ENCODE measurements at regions not wholly inside any gene's neighbourhood (a gene's known extent, or its start where the extent isn't known, plus 50 kb on each side); places are given as distances from the start of the nearest gene placed in this dataset.
A peak's percentile ranks its signal among the peaks of the same experiment; 100 is the strongest.

DNA sequence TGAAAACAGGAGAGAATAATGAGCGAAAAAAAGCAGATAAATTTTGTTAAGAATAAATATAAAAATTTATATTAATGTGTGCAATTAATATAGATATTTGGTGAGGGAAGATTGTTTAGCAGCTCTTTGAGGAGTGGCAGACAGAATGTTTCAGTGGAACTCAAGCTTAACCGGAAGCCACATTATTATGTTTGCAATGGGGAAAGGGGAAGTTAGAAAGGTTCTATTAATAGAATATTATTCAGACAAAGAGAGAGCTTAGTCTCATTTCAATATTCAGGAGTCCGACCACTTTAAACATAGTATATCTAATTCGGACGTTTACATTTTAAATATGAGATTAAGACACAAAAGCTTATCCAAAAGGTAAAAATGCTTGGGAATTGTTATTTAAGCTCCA is 81.6 kb upstream of the KHDRBS2 start:
- no peaks in the 10 kb centered on the region for H3K36me3 ChIP-seq (ENCODE audit: insufficient read depth, low read length)
- no peaks in the 10 kb centered on the region for H3K9me3 ChIP-seq (ENCODE audit: low read length)
- H3K4me3 ChIP-seq (ENCODE audit: low read length), result no peak overlapping the region
- H4K20me1 ChIP-seq (ENCODE audit: insufficient read depth), result no peaks in the 10 kb centered on the region
- no peaks in the 10 kb centered on the region for H3K27me3 ChIP-seq (ENCODE audit: insufficient read depth, low read depth, low read length)
- TF ChIP-seq EZH2 (IDR thresholded peaks at IDR 0.05; ENCODE audit: borderline replicate concordance, insufficient read depth, low read length, poor library complexity, severe bottlenecking), result no peak
- TF ChIP-seq POLR2AphosphoS5 (IDR thresholded peaks at IDR 0.05), result no peak
- no peak for TF ChIP-seq RAD21 (conservative IDR thresholded peaks at IDR 0.05)
- TF ChIP-seq, protein P1, sequence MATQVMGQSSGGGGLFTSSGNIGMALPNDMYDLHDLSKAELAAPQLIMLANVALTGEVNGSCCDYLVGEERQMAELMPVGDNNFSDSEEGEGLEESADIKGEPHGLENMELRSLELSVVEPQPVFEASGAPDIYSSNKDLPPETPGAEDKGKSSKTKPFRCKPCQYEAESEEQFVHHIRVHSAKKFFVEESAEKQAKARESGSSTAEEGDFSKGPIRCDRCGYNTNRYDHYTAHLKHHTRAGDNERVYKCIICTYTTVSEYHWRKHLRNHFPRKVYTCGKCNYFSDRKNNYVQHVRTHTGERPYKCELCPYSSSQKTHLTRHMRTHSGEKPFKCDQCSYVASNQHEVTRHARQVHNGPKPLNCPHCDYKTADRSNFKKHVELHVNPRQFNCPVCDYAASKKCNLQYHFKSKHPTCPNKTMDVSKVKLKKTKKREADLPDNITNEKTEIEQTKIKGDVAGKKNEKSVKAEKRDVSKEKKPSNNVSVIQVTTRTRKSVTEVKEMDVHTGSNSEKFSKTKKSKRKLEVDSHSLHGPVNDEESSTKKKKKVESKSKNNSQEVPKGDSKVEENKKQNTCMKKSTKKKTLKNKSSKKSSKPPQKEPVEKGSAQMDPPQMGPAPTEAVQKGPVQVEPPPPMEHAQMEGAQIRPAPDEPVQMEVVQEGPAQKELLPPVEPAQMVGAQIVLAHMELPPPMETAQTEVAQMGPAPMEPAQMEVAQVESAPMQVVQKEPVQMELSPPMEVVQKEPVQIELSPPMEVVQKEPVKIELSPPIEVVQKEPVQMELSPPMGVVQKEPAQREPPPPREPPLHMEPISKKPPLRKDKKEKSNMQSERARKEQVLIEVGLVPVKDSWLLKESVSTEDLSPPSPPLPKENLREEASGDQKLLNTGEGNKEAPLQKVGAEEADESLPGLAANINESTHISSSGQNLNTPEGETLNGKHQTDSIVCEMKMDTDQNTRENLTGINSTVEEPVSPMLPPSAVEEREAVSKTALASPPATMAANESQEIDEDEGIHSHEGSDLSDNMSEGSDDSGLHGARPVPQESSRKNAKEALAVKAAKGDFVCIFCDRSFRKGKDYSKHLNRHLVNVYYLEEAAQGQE (IDR thresholded peaks at IDR 0.05; ENCODE audit: borderline replicate concordance), result no peak
- no peak for TF ChIP-seq EP300 (conservative IDR thresholded peaks at IDR 0.05; ENCODE audit: poor library complexity, severe bottlenecking)
- TF ChIP-seq, protein P2, sequence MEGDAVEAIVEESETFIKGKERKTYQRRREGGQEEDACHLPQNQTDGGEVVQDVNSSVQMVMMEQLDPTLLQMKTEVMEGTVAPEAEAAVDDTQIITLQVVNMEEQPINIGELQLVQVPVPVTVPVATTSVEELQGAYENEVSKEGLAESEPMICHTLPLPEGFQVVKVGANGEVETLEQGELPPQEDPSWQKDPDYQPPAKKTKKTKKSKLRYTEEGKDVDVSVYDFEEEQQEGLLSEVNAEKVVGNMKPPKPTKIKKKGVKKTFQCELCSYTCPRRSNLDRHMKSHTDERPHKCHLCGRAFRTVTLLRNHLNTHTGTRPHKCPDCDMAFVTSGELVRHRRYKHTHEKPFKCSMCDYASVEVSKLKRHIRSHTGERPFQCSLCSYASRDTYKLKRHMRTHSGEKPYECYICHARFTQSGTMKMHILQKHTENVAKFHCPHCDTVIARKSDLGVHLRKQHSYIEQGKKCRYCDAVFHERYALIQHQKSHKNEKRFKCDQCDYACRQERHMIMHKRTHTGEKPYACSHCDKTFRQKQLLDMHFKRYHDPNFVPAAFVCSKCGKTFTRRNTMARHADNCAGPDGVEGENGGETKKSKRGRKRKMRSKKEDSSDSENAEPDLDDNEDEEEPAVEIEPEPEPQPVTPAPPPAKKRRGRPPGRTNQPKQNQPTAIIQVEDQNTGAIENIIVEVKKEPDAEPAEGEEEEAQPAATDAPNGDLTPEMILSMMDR (IDR thresholded peaks at IDR 0.05; ENCODE audit: poor library complexity, severe bottlenecking), result no peak
- no peak for TF ChIP-seq MXI1 (conservative IDR thresholded peaks at IDR 0.05; ENCODE audit: poor library complexity, severe bottlenecking)
- TF ChIP-seq TAF1 (IDR thresholded peaks at IDR 0.05; ENCODE audit: low read depth), result no peak
- TF ChIP-seq SMC3 (conservative IDR thresholded peaks at IDR 0.05; ENCODE audit: poor library complexity), result no peak
- H3K9ac ChIP-seq (ENCODE audit: low read length), result no peak overlapping the region
- H3K27ac ChIP-seq (ENCODE audit: low read length), result peak overlapping the region; percentile 5
- H3K9me2 ChIP-seq (ENCODE audit: insufficient read depth, low read length), result no peaks in the 10 kb centered on the region
- H3F3A ChIP-seq (ENCODE audit: insufficient read depth, low read length, poor library complexity, severe bottlenecking), result peaks cover 2% of the 10 kb centered on the region
- H3K79me2 ChIP-seq (replicated peaks; ENCODE audit: insufficient read depth, low read length), result no peaks in the 10 kb centered on the region
- no peak overlapping the region for H2AFZ ChIP-seq (ENCODE audit: low read depth, low read length)
- peak overlapping the region; percentile 6 for H3K4me2 ChIP-seq (ENCODE audit: low read length)

DNA sequence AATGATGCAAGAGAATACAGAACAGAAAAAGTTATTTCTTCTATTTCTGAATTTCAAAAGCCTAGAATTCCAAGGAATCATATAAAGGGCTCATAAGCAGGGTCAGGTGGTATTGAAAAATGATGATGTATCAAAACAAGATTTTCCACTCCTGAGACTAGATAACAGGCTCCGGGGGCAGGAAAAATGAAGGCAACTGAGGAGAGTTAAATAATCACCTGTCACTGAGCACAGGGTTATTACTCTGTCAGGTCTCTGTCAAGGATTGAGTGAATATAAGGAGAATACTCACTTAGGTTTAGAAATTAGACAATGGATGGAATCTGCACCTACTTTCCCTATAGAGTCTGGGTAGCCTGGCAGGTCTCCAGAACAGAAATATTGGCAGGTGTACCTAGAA is 76.1 kb upstream of the KHDRBS2 start:
- no peaks in the 10 kb centered on the region for H3K9me3 ChIP-seq (ENCODE audit: low read length)
- TF ChIP-seq SMC3 (conservative IDR thresholded peaks at IDR 0.05; ENCODE audit: poor library complexity) (no peak), MXI1 (conservative IDR thresholded peaks at IDR 0.05; ENCODE audit: poor library complexity, severe bottlenecking) (no peak), EP300 (conservative IDR thresholded peaks at IDR 0.05; ENCODE audit: poor library complexity, severe bottlenecking) (peak; percentile 99), TAF1 (IDR thresholded peaks at IDR 0.05; ENCODE audit: low read depth) (no peak), POLR2AphosphoS5 (IDR thresholded peaks at IDR 0.05) (peak; percentile 91), EZH2 (IDR thresholded peaks at IDR 0.05; ENCODE audit: borderline replicate concordance, insufficient read depth, low read length, poor library complexity, severe bottlenecking) (no peak)
- TF ChIP-seq, protein P1 (IDR thresholded peaks at IDR 0.05; ENCODE audit: borderline replicate concordance), result peak; percentile 99
- TF ChIP-seq, protein P2 (IDR thresholded peaks at IDR 0.05; ENCODE audit: poor library complexity, severe bottlenecking), result no peak

More for the DNA sequence above, 76.1 kb upstream of the KHDRBS2 start:
- peak overlapping the region; percentile 5 for H3K4me2 ChIP-seq (ENCODE audit: low read length)
- peak overlapping the region; percentile 79 for H3K27ac ChIP-seq (ENCODE audit: low read length)
- no peaks in the 10 kb centered on the region for H3K27me3 ChIP-seq (ENCODE audit: insufficient read depth, low read depth, low read length)
- peaks cover 8% of the 10 kb centered on the region for H3F3A ChIP-seq (ENCODE audit: insufficient read depth, low read length, poor library complexity, severe bottlenecking)
- no peaks in the 10 kb centered on the region for H4K20me1 ChIP-seq (ENCODE audit: insufficient read depth)
- H2AFZ ChIP-seq (ENCODE audit: low read depth, low read length), result no peak overlapping the region
- H3K4me3 ChIP-seq (ENCODE audit: low read length), result peak overlapping the region; percentile 19
- no peaks in the 10 kb centered on the region for H3K9me2 ChIP-seq (ENCODE audit: insufficient read depth, low read length)
- no peaks in the 10 kb centered on the region for H3K79me2 ChIP-seq (replicated peaks; ENCODE audit: insufficient read depth, low read length)
- H3K36me3 ChIP-seq (ENCODE audit: insufficient read depth, low read length), result no peaks in the 10 kb centered on the region
- peak overlapping the region; percentile 15 for H3K9ac ChIP-seq (ENCODE audit: low read length)

Measured in neural cell (in vitro differentiated cells).